OCI-LY1 (cell line): ENCODE measurements at regions not wholly inside any gene's neighbourhood (a gene's known extent, or its start where the extent isn't known, plus 50 kb on each side); places are given as distances from the start of the nearest gene placed in this dataset.
"Not testable (repeated sequence)": the region's sequence is repeated elsewhere in the genome, so short reads cannot be mapped to it uniquely, and the experiment has no call there.

Experiments
- H2AFZ ChIP-seq: fragments of 200-600 bp; sonication (generic), shearing (Covaris generic); 2 replicates; pipeline ENCODE4 v1.6.0; 2014; ENCODE audit warnings: antibody characterized with exemption, mild to moderate bottlenecking, low read length
- H3F3A ChIP-seq: fragments of 200-600 bp; sonication (generic), shearing (Covaris generic); 2 replicates; pipeline ENCODE4 v1.6.0; 2014; ENCODE audit warnings: mild to moderate bottlenecking, antibody characterized with exemption, low read length, moderate library complexity; ENCODE audit not compliant: insufficient read depth
- H3K27ac ChIP-seq: fragments of 200-600 bp; sonication (generic); 2 replicates; pipeline ENCODE4 v1.5.1; 2014; ENCODE audit warnings: low read length, mixed run types, mild to moderate bottlenecking, low read depth; ENCODE audit not compliant: poor library complexity, severe bottlenecking
- H3K27me3 ChIP-seq: fragments of 200-600 bp; sonication (generic); 2 replicates; pipeline ENCODE4 v1.6.0; 2014; ENCODE audit warnings: antibody characterized with exemption, mild to moderate bottlenecking, low read length, moderate library complexity; ENCODE audit not compliant: insufficient read depth
- H3K36me3 ChIP-seq: fragments of 200-600 bp; sonication (generic); 2 replicates; pipeline ENCODE4 v1.6.1; 2014; ENCODE audit warnings: mild to moderate bottlenecking, antibody characterized with exemption, low read length, moderate library complexity, mixed read lengths; ENCODE audit not compliant: insufficient read depth
- H3K4me1 ChIP-seq: fragments of 200-600 bp; sonication (generic); 2 replicates; pipeline ENCODE4 v1.5.1; 2014; ENCODE audit warnings: mild to moderate bottlenecking, low read length, moderate library complexity; ENCODE audit not compliant: insufficient read depth, severe bottlenecking
- H3K4me2 ChIP-seq: fragments of 200-600 bp; sonication (generic), shearing (Covaris generic); 2 replicates; pipeline ENCODE4 v1.6.1; 2014; ENCODE audit warnings: low read length
- H3K4me3 ChIP-seq: fragments of 200-600 bp; sonication (generic); 2 replicates; pipeline ENCODE4 v1.5.1; 2014; ENCODE audit warnings: low read length, low read depth, mild to moderate bottlenecking, mixed read lengths; ENCODE audit not compliant: poor library complexity, severe bottlenecking
- H3K79me2 ChIP-seq: fragments of 200-600 bp; shearing (Covaris generic); 2 replicates; pipeline ENCODE4 v1.6.1; 2016; ENCODE audit warnings: mixed run types, low read length, mixed read lengths; ENCODE audit not compliant: insufficient read depth
- H3K9ac ChIP-seq: fragments of 200-600 bp; sonication (generic), shearing (Covaris generic); 2 replicates; pipeline ENCODE4 v1.6.1; 2014; ENCODE audit warnings: mild to moderate bottlenecking, low read length, mixed read lengths
- H3K9me2 ChIP-seq: fragments of 200-600 bp; sonication (generic), shearing (Covaris generic); 2 replicates; pipeline ENCODE4 v1.6.1; 2014; ENCODE audit warnings: low read depth, mild to moderate bottlenecking, low read length, mixed read lengths
- H3K9me3 ChIP-seq: fragments of 200-600 bp; shearing (Covaris generic); 2 replicates; pipeline ENCODE4 v1.6.1; 2014; ENCODE audit warnings: low read length, mixed read lengths
- H4K20me1 ChIP-seq: fragments of 200-600 bp; sonication (generic), shearing (Covaris generic); 2 replicates; pipeline ENCODE4 v1.6.0; 2016; ENCODE audit warnings: mild to moderate bottlenecking, low read length; ENCODE audit not compliant: insufficient read depth
- EZH2 ChIP-seq: fragments of 200-600 bp; sonication (generic), shearing (Covaris generic); IDR thresholded peaks from 2 replicates; pipeline ENCODE4 v1.8.0; 2017; ENCODE audit warnings: borderline replicate concordance, mixed run types, mild to moderate bottlenecking, antibody characterized with exemption, low read length, moderate library complexity, mixed read lengths
- TF ChIP-seq, protein P1 (sequence below): fragments of 200-600 bp; sonication (generic), shearing (Covaris generic); IDR thresholded peaks from 2 replicates; pipeline ENCODE4 v1.5.1; 2017; ENCODE audit warnings: mild to moderate bottlenecking, antibody characterized with exemption, low read length, moderate library complexity, mixed read lengths

DNA sequence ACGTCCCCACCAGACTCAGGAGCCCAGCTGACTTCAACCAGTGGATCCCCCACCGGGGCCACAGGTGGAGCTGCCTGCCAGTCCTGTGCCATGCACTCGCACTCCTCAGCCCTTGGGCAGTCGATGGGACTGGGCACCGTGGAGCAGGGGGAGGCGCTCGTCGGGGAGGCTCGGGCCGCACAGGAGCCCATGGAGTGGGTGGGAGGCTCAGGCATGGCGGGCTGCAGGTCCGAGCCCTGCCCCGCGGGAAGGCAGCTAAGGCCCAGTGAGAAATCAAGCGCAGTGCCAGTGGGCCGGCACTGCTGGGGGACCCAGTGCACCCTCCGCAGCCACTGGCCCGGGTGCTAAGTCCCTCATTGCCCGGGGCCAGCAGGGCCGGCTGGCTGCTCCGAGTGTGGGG lies 52.3 kb upstream of the LRRC30 start:
- H3K9me3 ChIP-seq, H3F3A ChIP-seq, H3K27ac ChIP-seq, H4K20me1 ChIP-seq, H2AFZ ChIP-seq, H3K9ac ChIP-seq, H3K4me3 ChIP-seq, H3K79me2 ChIP-seq, H3K36me3 ChIP-seq, H3K4me1 ChIP-seq, H3K27me3 ChIP-seq, H3K9me2 ChIP-seq, H3K4me2 ChIP-seq: not testable (repeated sequence)

DNA sequence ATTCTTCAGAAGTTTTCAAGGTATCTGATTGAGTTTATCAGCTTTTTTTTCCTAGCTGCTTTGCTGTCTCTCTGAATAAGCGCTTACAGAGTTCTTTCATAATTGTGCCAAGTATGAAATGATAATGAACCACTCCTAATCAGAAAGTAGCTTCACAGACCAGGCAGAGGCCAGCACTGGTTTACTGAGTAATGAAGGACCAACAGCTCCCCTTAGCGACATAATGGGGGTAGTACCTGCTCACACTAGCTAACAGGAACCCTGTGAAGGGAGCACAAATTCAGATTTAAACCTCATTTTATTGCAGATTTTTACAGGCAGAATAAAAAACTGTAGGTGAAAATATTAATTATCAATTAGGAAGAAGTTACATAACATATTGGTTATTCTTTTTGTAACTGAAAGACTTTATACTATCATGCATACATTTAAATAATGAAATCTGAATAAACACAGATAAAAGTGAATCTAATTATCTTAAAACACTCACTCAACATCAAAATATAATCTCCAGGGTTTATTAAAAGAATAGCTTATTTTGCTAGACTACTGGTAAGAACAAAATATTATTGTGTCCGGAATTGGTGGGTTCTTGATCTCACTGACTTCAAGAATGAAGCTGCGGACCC lies 53.7 kb upstream of the LRRC30 start:
- Histone ChIP-seq H3K4me3 (no peak overlapping the region), H3K79me2 (no peaks in the 10 kb centered on the region), H3K36me3 (no peaks in the 10 kb centered on the region), H3K27me3 (no peaks in the 10 kb centered on the region), H2AFZ (no peak overlapping the region), H3K9ac (no peak overlapping the region), H3K9me3 (no peaks in the 10 kb centered on the region), H3K4me2 (no peak overlapping the region), H3K4me1 (no peaks in the 10 kb centered on the region), H3K9me2 (no peaks in the 10 kb centered on the region), H3F3A (no peaks in the 10 kb centered on the region), H3K27ac (no peak overlapping the region), H4K20me1 (no peaks in the 10 kb centered on the region)
- TF ChIP-seq, protein P1, sequence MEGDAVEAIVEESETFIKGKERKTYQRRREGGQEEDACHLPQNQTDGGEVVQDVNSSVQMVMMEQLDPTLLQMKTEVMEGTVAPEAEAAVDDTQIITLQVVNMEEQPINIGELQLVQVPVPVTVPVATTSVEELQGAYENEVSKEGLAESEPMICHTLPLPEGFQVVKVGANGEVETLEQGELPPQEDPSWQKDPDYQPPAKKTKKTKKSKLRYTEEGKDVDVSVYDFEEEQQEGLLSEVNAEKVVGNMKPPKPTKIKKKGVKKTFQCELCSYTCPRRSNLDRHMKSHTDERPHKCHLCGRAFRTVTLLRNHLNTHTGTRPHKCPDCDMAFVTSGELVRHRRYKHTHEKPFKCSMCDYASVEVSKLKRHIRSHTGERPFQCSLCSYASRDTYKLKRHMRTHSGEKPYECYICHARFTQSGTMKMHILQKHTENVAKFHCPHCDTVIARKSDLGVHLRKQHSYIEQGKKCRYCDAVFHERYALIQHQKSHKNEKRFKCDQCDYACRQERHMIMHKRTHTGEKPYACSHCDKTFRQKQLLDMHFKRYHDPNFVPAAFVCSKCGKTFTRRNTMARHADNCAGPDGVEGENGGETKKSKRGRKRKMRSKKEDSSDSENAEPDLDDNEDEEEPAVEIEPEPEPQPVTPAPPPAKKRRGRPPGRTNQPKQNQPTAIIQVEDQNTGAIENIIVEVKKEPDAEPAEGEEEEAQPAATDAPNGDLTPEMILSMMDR, result peak; percentile 79
- no peak for TF ChIP-seq EZH2

DNA sequence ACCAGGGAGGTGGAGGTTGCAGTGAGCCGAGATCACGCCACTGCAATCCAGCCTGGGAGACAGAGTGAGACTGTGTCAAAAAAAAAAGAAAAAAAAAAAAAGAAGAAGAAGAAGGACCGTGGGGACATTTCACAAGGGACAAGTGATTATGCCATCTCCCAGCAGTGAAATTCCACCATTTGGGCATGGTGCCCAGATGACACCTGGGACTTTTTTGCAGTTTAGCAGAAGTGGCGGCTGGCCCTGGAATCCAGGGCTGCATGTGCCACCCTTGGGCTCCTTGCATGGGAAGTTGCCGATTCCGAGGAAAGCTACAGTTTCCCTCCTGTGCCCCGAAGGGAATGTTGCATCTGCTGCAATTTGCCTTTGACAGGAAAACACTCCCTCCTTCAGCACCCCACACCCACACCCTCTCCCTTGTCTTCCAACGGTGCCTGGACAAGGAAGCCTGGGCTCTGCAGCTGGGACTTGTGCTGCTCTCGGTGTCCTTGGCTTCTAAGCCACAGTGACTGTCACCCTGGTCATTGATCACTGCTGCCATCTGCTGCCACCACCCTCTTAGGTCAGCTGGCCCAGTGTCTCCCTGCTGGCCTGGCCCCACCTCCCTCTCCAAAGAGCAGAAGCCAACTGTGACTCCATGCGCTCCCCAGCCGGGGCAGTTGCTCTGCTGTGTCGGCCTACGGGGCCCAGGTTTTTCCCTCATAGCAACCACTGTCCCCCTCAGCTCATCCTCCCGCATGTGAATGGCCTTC lies 56.4 kb upstream of the LRRC30 start:
- H3K9me3 ChIP-seq, result no peaks in the 10 kb centered on the region
- H2AFZ ChIP-seq, result no peak overlapping the region
- no peaks in the 10 kb centered on the region for H3K36me3 ChIP-seq
- TF ChIP-seq, protein P1, result no peak
- TF ChIP-seq EZH2, result no peak
- H3K4me2 ChIP-seq, result no peak overlapping the region
- no peaks in the 10 kb centered on the region for H3K79me2 ChIP-seq
- H3K9me2 ChIP-seq, result no peaks in the 10 kb centered on the region
- no peak overlapping the region for H3K4me3 ChIP-seq
- H3K4me1 ChIP-seq, result no peaks in the 10 kb centered on the region
- no peak overlapping the region for H3K9ac ChIP-seq
- H3K27ac ChIP-seq, result no peak overlapping the region
- H3K27me3 ChIP-seq, result no peaks in the 10 kb centered on the region
- H4K20me1 ChIP-seq, result no peaks in the 10 kb centered on the region
- H3F3A ChIP-seq, result no peaks in the 10 kb centered on the region

DNA sequence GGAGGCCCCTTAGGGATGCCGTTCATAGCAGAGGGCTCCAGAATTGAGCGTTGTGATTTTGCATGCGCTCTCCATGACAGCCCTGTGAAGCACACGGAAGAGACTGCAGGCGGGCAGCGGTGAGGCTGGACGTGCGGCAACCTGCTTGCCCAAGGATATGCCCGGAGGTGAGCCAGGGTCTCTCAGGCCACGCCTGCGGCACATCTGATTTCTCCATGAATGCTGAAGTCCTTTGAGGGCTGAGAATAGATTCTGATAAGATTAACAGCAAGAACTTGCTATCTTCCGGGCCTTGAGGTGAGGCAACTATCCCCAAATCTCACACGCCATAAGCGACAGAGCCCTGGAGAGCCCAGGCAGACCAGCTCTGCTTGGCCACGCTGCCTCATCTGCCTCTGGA lies 55.6 kb upstream of the LAMA1 start:
- H3F3A ChIP-seq, result no peaks in the 10 kb centered on the region
- no peaks in the 10 kb centered on the region for H3K36me3 ChIP-seq
- H3K9me3 ChIP-seq, result no peaks in the 10 kb centered on the region
- H3K27me3 ChIP-seq, result no peaks in the 10 kb centered on the region
- H3K27ac ChIP-seq, result no peak overlapping the region
- TF ChIP-seq, protein P1, result no peak
- no peak for TF ChIP-seq EZH2
- no peaks in the 10 kb centered on the region for H4K20me1 ChIP-seq
- no peak overlapping the region for H3K9ac ChIP-seq
- H3K4me2 ChIP-seq, result no peak overlapping the region
- no peaks in the 10 kb centered on the region for H3K9me2 ChIP-seq
- H2AFZ ChIP-seq, result no peak overlapping the region
- no peaks in the 10 kb centered on the region for H3K79me2 ChIP-seq
- no peak overlapping the region for H3K4me3 ChIP-seq
- no peaks in the 10 kb centered on the region for H3K4me1 ChIP-seq
